GM12878 (cell line): ENCODE measurements at regions not wholly inside any gene's neighbourhood (a gene's known extent, or its start where the extent isn't known, plus 50 kb on each side); places are given as distances from the start of the nearest gene placed in this dataset.

Source experiments
- ATAC-seq: fragments of 200-7000 bp; cut with Tn5 transposase; 3 replicates; pipeline ENCODE4 v1.9.1; 2020; ENCODE audit warnings: mild to moderate bottlenecking, moderate library complexity
- BruUV-seq: library from RNA; stranded (reverse); fragments of 400-500 nt; replicated peaks from 2 replicates; lab custom pipeline; 2021; lab: Mats Ljungman, UMichigan
- CTCF ChIA-PET: fragments of 300-600 bp; sonication (Branson Sonifier 250); formaldehyde crosslinking; extraction: SDS; loops from one replicate; lab custom pipeline; 2021; ENCODE audit warnings: inconsistent platforms; lab: Yijun Ruan, JAX
- POLR2A ChIA-PET: fragments of 350-600 bp; formaldehyde crosslinking; extraction: SDS; loops from one replicate; lab custom pipeline; 2021; ENCODE audit warnings: inconsistent platforms; lab: Charles Lee
- RAD21 ChIA-PET: fragments of 300-600 bp; sonication (Branson Sonifier 250); formaldehyde crosslinking; loops from one replicate; lab custom pipeline; 2023; ENCODE audit warnings: antibody characterized with exemption; ENCODE audit not compliant: unreplicated experiment; lab: Charles Lee
- SMC1A ChIA-PET: fragments of 300-600 bp; sonication (Branson Sonifier 250); formaldehyde crosslinking; loops from one replicate; lab custom pipeline; 2023; ENCODE audit not compliant: unreplicated experiment, uncharacterized antibody; lab: Charles Lee
- DNase-seq: peaks from one replicate; pipeline ENCODE4 v3.0.0-alpha.2; 2011; ENCODE audit warnings: low read depth, low spot score
- FAIRE-seq: peaks from 3 replicates; lab custom pipeline; 2011; peaks lifted over from hg19 to GRCh38; lab: Jason Lieb, UNC
- H2AFZ ChIP-seq: 2 replicates; pipeline ENCODE4 v1.6.0; 2011; ENCODE audit warnings: low read depth, low read length, control low read depth; ENCODE audit not compliant: control insufficient read depth
- H3K27ac ChIP-seq: 2 replicates; pipeline ENCODE4 v1.5.1; 2011; ENCODE audit warnings: control low read depth; ENCODE audit not compliant: control insufficient read depth, insufficient read depth
- H3K27me3 ChIP-seq, 2 experiments: replicated peaks in 1 of 2; 2 replicates each; pipeline versions ENCODE4 v1.6.0 to v1.6.1; 2011; ENCODE audit warnings: low read length in 1 of 2; ENCODE audit not compliant: control insufficient read depth in 2 of 2, insufficient read depth in 2 of 2
- H3K36me3 ChIP-seq, 2 experiments: 2 replicates each; pipeline ENCODE4 v1.5.1; 2011; ENCODE audit warnings: low read length in 1 of 2; ENCODE audit not compliant: control insufficient read depth in 2 of 2, insufficient read depth in 2 of 2
- H3K4me1 ChIP-seq: 2 replicates; pipeline ENCODE4 v1.6.1; 2011; ENCODE audit warnings: mild to moderate bottlenecking, low read length, moderate library complexity, mixed read lengths; ENCODE audit not compliant: control insufficient read depth, insufficient read depth
- H3K4me2 ChIP-seq: 2 replicates; pipeline ENCODE4 v1.6.0; 2011; ENCODE audit warnings: control low read depth; ENCODE audit not compliant: control insufficient read depth, insufficient read depth
- H3K4me3 ChIP-seq: fragments of 200-600 bp; sonication (generic); 2 replicates; pipeline ENCODE4 v1.5.1; 2016
- H3K79me2 ChIP-seq: 2 replicates; pipeline ENCODE4 v1.6.0; 2011; ENCODE audit warnings: low read length; ENCODE audit not compliant: control insufficient read depth, insufficient read depth
- H3K9ac ChIP-seq: 2 replicates; pipeline ENCODE4 v1.8.0; 2011; ENCODE audit warnings: low read length, control low read depth, mixed read lengths; ENCODE audit not compliant: control insufficient read depth, insufficient read depth
- H3K9me3 ChIP-seq: replicated peaks from 3 replicates; pipeline ENCODE4 v1.5.1; 2011; ENCODE audit warnings: mild to moderate bottlenecking, low read length; ENCODE audit not compliant: control insufficient read depth, insufficient read depth
- H4K20me1 ChIP-seq: 2 replicates; pipeline ENCODE4 v1.6.0; 2011; ENCODE audit not compliant: control insufficient read depth, insufficient read depth
- BCLAF1 ChIP-seq: fragments of 450-650 bp; IDR thresholded peaks from 2 replicates; pipeline ENCODE4 v1.6.1; 2017; ENCODE audit warnings: antibody characterized with exemption, mild to moderate bottlenecking, moderate library complexity
- CREM ChIP-seq: IDR thresholded peaks from 2 replicates; pipeline ENCODE4 v1.6.1; 2014; ENCODE audit warnings: antibody characterized with exemption, low read depth
- EZH2 ChIP-seq: IDR thresholded peaks from 2 replicates; pipeline ENCODE4 v1.6.1; 2012; ENCODE audit warnings: low read depth, mild to moderate bottlenecking, control low read depth, inconsistent platforms, low read length, borderline replicate concordance; ENCODE audit not compliant: control insufficient read depth
- FOXM1 ChIP-seq: IDR thresholded peaks from 2 replicates; pipeline ENCODE4 v1.6.1; 2012; ENCODE audit warnings: low read depth, mild to moderate bottlenecking, inconsistent platforms, low read length, moderate library complexity
- HDGF ChIP-seq: fragments of 450-650 bp; IDR thresholded peaks from 2 replicates; pipeline ENCODE4 v1.6.1; 2016; ENCODE audit warnings: antibody characterized with exemption
- MLLT1 ChIP-seq: fragments of 450-650 bp; IDR thresholded peaks from 2 replicates; pipeline ENCODE4 v1.6.1; 2016; ENCODE audit warnings: mild to moderate bottlenecking
- MYC ChIP-seq: IDR thresholded peaks from 2 replicates; pipeline ENCODE4 v1.6.1; 2011; ENCODE audit warnings: mild to moderate bottlenecking, low read length, moderate library complexity, inconsistent platforms; ENCODE audit not compliant: insufficient read depth, insufficient replicate concordance, insufficient read length, severe bottlenecking
- NRF1 ChIP-seq: conservative IDR thresholded peaks from 2 replicates; pipeline ENCODE4 v1.6.1; 2011; ENCODE audit warnings: mild to moderate bottlenecking, low read depth, low read length, improper control_type of control experiment
- POU2F2 ChIP-seq: IDR thresholded peaks from 3 replicates; pipeline ENCODE4 v1.6.1; 2011; ENCODE audit warnings: low read depth, mild to moderate bottlenecking, low read length, borderline replicate concordance
- SREBF1 ChIP-seq: IDR thresholded peaks from 2 replicates; pipeline ENCODE4 v1.6.1; 2012; ENCODE audit warnings: mild to moderate bottlenecking, low read length
- ZNF207 ChIP-seq: fragments of 450-650 bp; IDR thresholded peaks from 2 replicates; pipeline ENCODE4 v1.6.1; 2014; ENCODE audit warnings: antibody characterized with exemption, mild to moderate bottlenecking, borderline replicate concordance
- ZNF274 ChIP-seq: IDR thresholded peaks from one replicate; pipeline ENCODE4 v1.8.0; 2011; ENCODE audit not compliant: insufficient read length, insufficient read depth
- ZNF622 ChIP-seq: fragments of 450-650 bp; IDR thresholded peaks from 2 replicates; pipeline ENCODE4 v1.6.1; 2017; ENCODE audit warnings: mild to moderate bottlenecking, inconsistent platforms
- WGBS: methylation state at CpG from one replicate; pipeline ENCODE4 v1.1.6; 2016; ENCODE audit warnings: low lambda C conversion rate; ENCODE audit not compliant: insufficient replicate concordance, insufficient coverage; ENCODE audit errors: missing lambda C conversion rate; 5-methylcytosine and 5-hydroxymethylcytosine counted together
- in situ Hi-C: fragments of 300-500 bp; cut with MboI; formaldehyde crosslinking; loops from 9 replicates; pipeline ENCODE4 v1.14.3; 2018; ENCODE audit warnings: mixed read lengths
- intact Hi-C: fragments of 100-400 bp; cut with micrococcal nuclease; formaldehyde crosslinking; loops from one replicate; pipeline ENCODE4 v1.14.2; 2022; ENCODE audit not compliant: unreplicated experiment

- Histone ChIP-seq H3K36me3 (no peaks in the 10 kb centered on the region), H3K27me3 (no peaks in the 10 kb centered on the region), H4K20me1 (no peaks in the 10 kb centered on the region), H3K9me3 (peaks cover 2% of the 10 kb centered on the region; the same call in 1 of the 3 replicates), H2AFZ (no peak overlapping the region), H3K4me1 (peaks cover 11% of the 10 kb centered on the region), H3K79me2 (no peaks in the 10 kb centered on the region), H3K27ac (no peak overlapping the region), H3K4me3 (no peak overlapping the region), H3K4me2 (no peak overlapping the region), H3K9ac (no peak overlapping the region)
- ChIA-PET RAD21 (no interaction called here), SMC1A (interaction anchor here (1.1 to 1.3 kb wide), 3 partner anchors 10 to 203 kb away, joined by 3 read pairs; no protein-coding TSS in a partner anchor), CTCF (interaction anchor here (1.0 kb wide), 1 partner anchor 127 kb away, joined by 3 read pairs; no protein-coding TSS in a partner anchor), POLR2A (no interaction called here)
- ATAC-seq (no peak), DNase-seq (no peak), FAIRE-seq (no peak)
- no TSS peak for BruUV-seq
- 19% methylated on average over 4 of the region's 4 CpGs for WGBS
- in situ Hi-C loops (no loop called here), intact Hi-C loops (no loop called here)
- TF ChIP-seq ZNF622: no peak
- TF ChIP-seq BCLAF1: no peak
- no peak for TF ChIP-seq EZH2
- no peak for TF ChIP-seq ZNF274
- no peak for TF ChIP-seq MYC
- TF ChIP-seq CREM: no peak
- TF ChIP-seq HDGF: no peak
- no peak for TF ChIP-seq FOXM1
- TF ChIP-seq MLLT1: no peak
- no peak for TF ChIP-seq POU2F2
- TF ChIP-seq SREBF1: no peak
- no peak for TF ChIP-seq NRF1
- TF ChIP-seq ZNF207: no peak
Measured at GRCh38 chr3:193845144-193845543, 252.1 kb downstream of the OPA1 start.
